ENCODE measurements at regions not wholly inside any gene's neighbourhood (a gene's known extent, or its start where the extent isn't known, plus 50 kb on each side); places are given as distances from the start of the nearest gene placed in this dataset.

DNA sequence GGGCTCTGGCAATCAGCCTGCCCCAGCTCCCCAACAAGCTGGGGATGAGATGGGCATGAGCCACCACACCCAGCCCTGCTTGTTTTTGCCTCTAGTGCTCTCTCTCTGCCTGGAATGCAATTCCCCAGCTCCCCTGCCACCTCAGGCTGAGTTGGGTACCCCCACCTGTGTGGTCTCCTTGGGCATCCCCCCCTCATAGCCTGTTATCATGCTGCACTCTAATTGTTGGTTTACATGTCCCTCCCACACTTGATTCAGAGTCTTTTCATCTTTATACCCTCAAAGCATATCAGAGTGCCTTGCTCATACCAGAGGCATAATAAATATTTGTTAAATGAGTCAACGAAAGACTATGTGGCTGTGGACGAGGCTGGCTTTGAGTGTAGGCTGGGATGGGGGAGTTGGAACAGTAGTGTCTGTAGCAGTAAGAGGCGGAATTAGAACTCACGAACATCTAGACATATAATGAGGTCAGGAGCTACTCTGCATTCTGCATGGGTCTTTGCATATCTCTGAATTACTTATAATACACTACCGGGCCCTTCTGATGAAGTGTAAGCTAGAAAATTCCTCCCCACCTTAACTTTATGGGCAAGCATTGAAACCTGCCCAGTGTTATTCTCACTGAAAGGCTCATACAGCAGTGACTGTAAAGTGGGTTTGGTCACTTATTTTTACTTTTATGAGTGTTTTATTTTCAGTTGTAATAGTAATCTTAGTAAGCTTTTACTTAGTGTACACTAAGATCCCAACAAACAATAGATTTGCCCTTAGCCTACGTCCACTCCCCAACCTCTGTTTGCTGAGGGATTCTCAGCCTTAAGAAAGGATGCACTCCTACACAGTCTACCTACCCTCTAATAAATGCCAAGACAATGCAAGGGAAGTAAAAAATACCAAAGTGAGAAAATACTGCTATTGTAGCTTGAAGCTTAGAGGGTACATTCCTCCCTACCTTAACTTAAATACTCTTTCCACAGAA, 58.7 kb downstream of the EDN1 start:
- no peaks in the 10 kb centered on the region for H3K27me3 ChIP-seq (ENCODE audit: insufficient read depth, poor library complexity, severe bottlenecking)
- H3K27ac ChIP-seq (ENCODE audit: poor library complexity, severe bottlenecking) = peak overlapping the region; percentile 88
- H3K4me3 ChIP-seq (ENCODE audit: severe bottlenecking) = no peak overlapping the region
- no peaks in the 10 kb centered on the region for H3K36me3 ChIP-seq (ENCODE audit: low read depth)
- ATAC-seq (ENCODE audit: low read depth) (peak; percentile 99), DNase-seq (ENCODE audit: low spot score) (peak; percentile 77)
- H3K9me3 ChIP-seq (ENCODE audit: severe bottlenecking) = no peaks in the 10 kb centered on the region
- TF ChIP-seq, protein P1, sequence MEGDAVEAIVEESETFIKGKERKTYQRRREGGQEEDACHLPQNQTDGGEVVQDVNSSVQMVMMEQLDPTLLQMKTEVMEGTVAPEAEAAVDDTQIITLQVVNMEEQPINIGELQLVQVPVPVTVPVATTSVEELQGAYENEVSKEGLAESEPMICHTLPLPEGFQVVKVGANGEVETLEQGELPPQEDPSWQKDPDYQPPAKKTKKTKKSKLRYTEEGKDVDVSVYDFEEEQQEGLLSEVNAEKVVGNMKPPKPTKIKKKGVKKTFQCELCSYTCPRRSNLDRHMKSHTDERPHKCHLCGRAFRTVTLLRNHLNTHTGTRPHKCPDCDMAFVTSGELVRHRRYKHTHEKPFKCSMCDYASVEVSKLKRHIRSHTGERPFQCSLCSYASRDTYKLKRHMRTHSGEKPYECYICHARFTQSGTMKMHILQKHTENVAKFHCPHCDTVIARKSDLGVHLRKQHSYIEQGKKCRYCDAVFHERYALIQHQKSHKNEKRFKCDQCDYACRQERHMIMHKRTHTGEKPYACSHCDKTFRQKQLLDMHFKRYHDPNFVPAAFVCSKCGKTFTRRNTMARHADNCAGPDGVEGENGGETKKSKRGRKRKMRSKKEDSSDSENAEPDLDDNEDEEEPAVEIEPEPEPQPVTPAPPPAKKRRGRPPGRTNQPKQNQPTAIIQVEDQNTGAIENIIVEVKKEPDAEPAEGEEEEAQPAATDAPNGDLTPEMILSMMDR (IDR thresholded peaks at IDR 0.05; ENCODE audit: poor library complexity, severe bottlenecking) = no peak
- H3K4me1 ChIP-seq (ENCODE audit: insufficient read depth, poor library complexity, severe bottlenecking) = peaks cover 20% of the 10 kb centered on the region

GRCh38 chr6:12350644-12351170, 60.5 kb downstream of the EDN1 start:
- Histone ChIP-seq H3K36me3 (ENCODE audit: low read depth) (no peaks in the 10 kb centered on the region), H3K9me3 (ENCODE audit: severe bottlenecking) (no peaks in the 10 kb centered on the region), H3K27me3 (ENCODE audit: insufficient read depth, poor library complexity, severe bottlenecking) (no peaks in the 10 kb centered on the region), H3K27ac (ENCODE audit: poor library complexity, severe bottlenecking) (peak overlapping the region; percentile 88), H3K4me3 (ENCODE audit: severe bottlenecking) (no peak overlapping the region), H3K4me1 (ENCODE audit: insufficient read depth, poor library complexity, severe bottlenecking) (peaks cover 36% of the 10 kb centered on the region)
- TF ChIP-seq, protein P1 (IDR thresholded peaks at IDR 0.05; ENCODE audit: poor library complexity, severe bottlenecking) = no peak
- ATAC-seq (ENCODE audit: low read depth) = no peak
- no peak for DNase-seq (ENCODE audit: low spot score)

- ATAC-seq (ENCODE audit: low read depth) (no peak), DNase-seq (ENCODE audit: low spot score) (no peak)
- no peaks in the 10 kb centered on the region for H3K9me3 ChIP-seq (ENCODE audit: severe bottlenecking)
- no peak overlapping the region for H3K4me3 ChIP-seq (ENCODE audit: severe bottlenecking)
- H3K27ac ChIP-seq (ENCODE audit: poor library complexity, severe bottlenecking) = peak overlapping the region; percentile 98
- H3K36me3 ChIP-seq (ENCODE audit: low read depth) = no peaks in the 10 kb centered on the region
- peaks cover 40% of the 10 kb centered on the region for H3K4me1 ChIP-seq (ENCODE audit: insufficient read depth, poor library complexity, severe bottlenecking)
- TF ChIP-seq, protein P1 (IDR thresholded peaks at IDR 0.05; ENCODE audit: poor library complexity, severe bottlenecking) = no peak
- no peaks in the 10 kb centered on the region for H3K27me3 ChIP-seq (ENCODE audit: insufficient read depth, poor library complexity, severe bottlenecking)
Measured at GRCh38 chr6:12351672-12352071, 61.5 kb downstream of the EDN1 start.

GRCh38 chr6:12353731-12354130, 63.6 kb downstream of the EDN1 start:
- Histone ChIP-seq H3K4me1 (ENCODE audit: insufficient read depth, poor library complexity, severe bottlenecking) (peaks cover 35% of the 10 kb centered on the region), H3K36me3 (ENCODE audit: low read depth) (no peaks in the 10 kb centered on the region), H3K27me3 (ENCODE audit: insufficient read depth, poor library complexity, severe bottlenecking) (no peaks in the 10 kb centered on the region), H3K9me3 (ENCODE audit: severe bottlenecking) (no peaks in the 10 kb centered on the region), H3K4me3 (ENCODE audit: severe bottlenecking) (no peak overlapping the region), H3K27ac (ENCODE audit: poor library complexity, severe bottlenecking) (peak overlapping the region; percentile 98)
- TF ChIP-seq, protein P1 (IDR thresholded peaks at IDR 0.05; ENCODE audit: poor library complexity, severe bottlenecking) = no peak
- ATAC-seq (ENCODE audit: low read depth) (no peak), DNase-seq (ENCODE audit: low spot score) (no peak)
